Liver (tissue), 3 donors: ENCODE measurements at regions not wholly inside any gene's neighbourhood (a gene's known extent, or its start where the extent isn't known, plus 50 kb on each side); places are given as distances from the start of the nearest gene placed in this dataset.

Experiments used
- CTCF ChIP-seq: fragments of 150-350 bp; IDR thresholded peaks from 2 replicates; pipeline ENCODE4 v1.5.1; 2017; ENCODE audit warnings: improper control_type of control experiment, low read depth, low read length; ENCODE audit not compliant: missing input control
- HNF4A ChIP-seq, 2 donors: conservative IDR thresholded peaks; 2 replicates each; pipeline ENCODE4 v1.6.1; 2016; ENCODE audit warnings: antibody characterized with exemption in 2 of 2, mild to moderate bottlenecking in 2 of 2
- HNF4G ChIP-seq: IDR thresholded peaks from 2 replicates; pipeline ENCODE4 v1.6.1; 2016; ENCODE audit warnings: antibody characterized with exemption
- JUND ChIP-seq, 2 donors: IDR thresholded peaks; 2 replicates each; pipeline ENCODE4 v1.6.1; 2016; ENCODE audit warnings: antibody characterized with exemption in 2 of 2
- MAX ChIP-seq: IDR thresholded peaks from 2 replicates; pipeline ENCODE4 v1.6.1; 2016; ENCODE audit warnings: antibody characterized with exemption
- RAD21 ChIP-seq, 2 donors: IDR thresholded peaks; 2 replicates each; pipeline ENCODE4 v1.6.1; 2016; ENCODE audit warnings: antibody characterized with exemption in 2 of 2, mild to moderate bottlenecking in 2 of 2
- SP1 ChIP-seq: IDR thresholded peaks from 2 replicates; pipeline ENCODE4 v1.6.1; 2018; ENCODE audit warnings: antibody characterized with exemption, mild to moderate bottlenecking
- TAF1 ChIP-seq: conservative IDR thresholded peaks from 2 replicates; pipeline ENCODE4 v1.6.1; 2016; ENCODE audit warnings: antibody characterized with exemption, mild to moderate bottlenecking
- YY1 ChIP-seq: IDR thresholded peaks from 2 replicates; pipeline ENCODE4 v1.6.1; 2016; ENCODE audit warnings: antibody characterized with exemption, mild to moderate bottlenecking
- donor health status: healthy.
- donor health status: healthy.

DNA sequence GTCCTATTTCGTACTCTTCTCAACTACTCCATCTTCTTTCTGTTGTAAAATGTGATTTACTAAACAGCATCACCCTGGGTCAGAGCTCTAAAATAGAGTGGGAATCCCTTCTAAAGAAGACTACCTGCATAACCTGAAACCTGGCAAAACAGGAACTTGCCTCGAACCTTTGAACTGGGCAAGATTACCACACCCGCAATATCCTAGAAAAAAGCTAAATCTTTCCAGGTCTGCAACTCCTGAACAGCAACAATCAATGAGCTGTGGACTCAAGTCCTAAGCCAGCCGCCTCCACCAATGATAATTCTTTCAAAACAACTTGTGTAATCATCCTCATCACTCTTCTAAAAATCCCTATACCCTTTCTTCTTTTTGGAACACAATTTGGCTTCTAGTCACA, 824.2 kb upstream of the COBL start:
- TF ChIP-seq CTCF (no peak), HNF4A (conservative IDR thresholded peaks at IDR 0.05) (no peak), HNF4G (no peak), JUND (IDR thresholded peaks at IDR 0.05) (no peak), MAX (no peak), SP1 (no peak), TAF1 (no peak), YY1 (no peak), RAD21 (IDR thresholded peaks at IDR 0.05) (no peak)
